ENCODE measurements at regions not wholly inside any gene's neighbourhood (a gene's known extent, or its start where the extent isn't known, plus 50 kb on each side); places are given as distances from the start of the nearest gene placed in this dataset.

GRCh38 chr3:10695595-10696285, 120.3 kb upstream of the SLC6A11 start:
- no peak overlapping the region for H3K4me3 Mint-ChIP-seq (ENCODE audit: unreplicated experiment)
- H3K4me1 Mint-ChIP-seq (ENCODE audit: low read depth, unreplicated experiment) = peaks cover 4% of the 10 kb centered on the region
- H3K9me3 Mint-ChIP-seq (ENCODE audit: unreplicated experiment) = peaks cover 4% of the 10 kb centered on the region
- H3K27ac ChIP-seq (ENCODE audit: low read depth, low read length) = no peak overlapping the region
- peaks cover 43% of the 10 kb centered on the region for H3K27me3 Mint-ChIP-seq (ENCODE audit: low read depth, unreplicated experiment)
- peak overlapping the region; percentile 73 for H3K27ac Mint-ChIP-seq (ENCODE audit: unreplicated experiment)
- TF ChIP-seq, protein P1, sequence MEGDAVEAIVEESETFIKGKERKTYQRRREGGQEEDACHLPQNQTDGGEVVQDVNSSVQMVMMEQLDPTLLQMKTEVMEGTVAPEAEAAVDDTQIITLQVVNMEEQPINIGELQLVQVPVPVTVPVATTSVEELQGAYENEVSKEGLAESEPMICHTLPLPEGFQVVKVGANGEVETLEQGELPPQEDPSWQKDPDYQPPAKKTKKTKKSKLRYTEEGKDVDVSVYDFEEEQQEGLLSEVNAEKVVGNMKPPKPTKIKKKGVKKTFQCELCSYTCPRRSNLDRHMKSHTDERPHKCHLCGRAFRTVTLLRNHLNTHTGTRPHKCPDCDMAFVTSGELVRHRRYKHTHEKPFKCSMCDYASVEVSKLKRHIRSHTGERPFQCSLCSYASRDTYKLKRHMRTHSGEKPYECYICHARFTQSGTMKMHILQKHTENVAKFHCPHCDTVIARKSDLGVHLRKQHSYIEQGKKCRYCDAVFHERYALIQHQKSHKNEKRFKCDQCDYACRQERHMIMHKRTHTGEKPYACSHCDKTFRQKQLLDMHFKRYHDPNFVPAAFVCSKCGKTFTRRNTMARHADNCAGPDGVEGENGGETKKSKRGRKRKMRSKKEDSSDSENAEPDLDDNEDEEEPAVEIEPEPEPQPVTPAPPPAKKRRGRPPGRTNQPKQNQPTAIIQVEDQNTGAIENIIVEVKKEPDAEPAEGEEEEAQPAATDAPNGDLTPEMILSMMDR (IDR thresholded peaks at IDR 0.05; ENCODE audit: insufficient read depth, low read depth, low read length) = no peak
- no peak for TF ChIP-seq EZH2 (IDR thresholded peaks at IDR 0.05; ENCODE audit: insufficient read depth, low read length)
- no peaks in the 10 kb centered on the region for H4K20me1 ChIP-seq (ENCODE audit: insufficient read depth, low read length)
- no peak overlapping the region for H3K4me3 ChIP-seq (ENCODE audit: insufficient read depth, low read depth, low read length)
- DNase-seq (ENCODE audit: low read depth) = no peak
- H3K4me2 ChIP-seq (ENCODE audit: low read length) = no peak overlapping the region
- no peak overlapping the region for H3K9ac ChIP-seq (ENCODE audit: low read length)
- no peaks in the 10 kb centered on the region for H3K79me2 ChIP-seq (ENCODE audit: insufficient read depth, low read length)
- no peak for FAIRE-seq
- peaks cover 18% of the 10 kb centered on the region for H3K27me3 ChIP-seq (ENCODE audit: insufficient read depth, low read length)
- H3K36me3 ChIP-seq (ENCODE audit: insufficient read depth, low read length) = no peaks in the 10 kb centered on the region
- H3K4me1 ChIP-seq (ENCODE audit: insufficient read depth, low read length) = no peaks in the 10 kb centered on the region
- H3K9me3 ChIP-seq (ENCODE audit: insufficient read depth, low read depth, low read length) = no peaks in the 10 kb centered on the region
- no peak overlapping the region for H2AFZ ChIP-seq (ENCODE audit: low read depth, low read length)
- H3K36me3 Mint-ChIP-seq (ENCODE audit: low read depth, unreplicated experiment) = no peaks in the 10 kb centered on the region

DNA sequence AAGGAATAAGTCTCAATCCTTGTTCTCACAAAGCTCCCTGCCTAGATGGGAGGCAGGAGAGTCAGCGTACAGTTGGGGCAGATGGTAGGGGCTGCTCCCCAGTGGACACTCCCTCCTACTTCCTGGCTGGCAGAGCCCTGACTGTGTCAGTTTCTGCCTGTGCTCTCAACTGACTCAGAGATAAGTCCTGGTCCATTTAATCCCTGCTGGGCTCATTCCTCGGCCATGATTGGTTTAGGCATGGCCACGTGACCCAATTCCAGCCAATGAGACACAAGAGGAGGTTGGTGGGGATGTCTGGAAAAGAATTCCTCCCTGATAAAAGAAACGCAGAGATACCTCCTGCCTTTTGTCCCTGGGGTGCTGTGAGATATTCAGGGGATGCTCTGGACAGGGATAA, 118.1 kb upstream of the SLC6A11 start:
- Histone ChIP-seq H3K4me1 (ENCODE audit: insufficient read depth, low read length) (no peaks in the 10 kb centered on the region), H2AFZ (ENCODE audit: low read depth, low read length) (no peak overlapping the region), H4K20me1 (ENCODE audit: insufficient read depth, low read length) (no peaks in the 10 kb centered on the region), H3K9ac (ENCODE audit: low read length) (no peak overlapping the region), H3K36me3 (ENCODE audit: insufficient read depth, low read length) (no peaks in the 10 kb centered on the region), H3K9me3 (ENCODE audit: insufficient read depth, low read depth, low read length) (no peaks in the 10 kb centered on the region), H3K27ac (ENCODE audit: low read depth, low read length) (no peak overlapping the region), H3K4me2 (ENCODE audit: low read length) (no peak overlapping the region), H3K4me3 (ENCODE audit: insufficient read depth, low read depth, low read length) (no peak overlapping the region), H3K27me3 (ENCODE audit: insufficient read depth, low read length) (peaks cover 11% of the 10 kb centered on the region), H3K79me2 (ENCODE audit: insufficient read depth, low read length) (no peaks in the 10 kb centered on the region)
- TF ChIP-seq, protein P1 (IDR thresholded peaks at IDR 0.05; ENCODE audit: insufficient read depth, low read depth, low read length) = no peak
- TF ChIP-seq EZH2 (IDR thresholded peaks at IDR 0.05; ENCODE audit: insufficient read depth, low read length) = no peak
- FAIRE-seq (no peak), DNase-seq (ENCODE audit: low read depth) (no peak)
- no peaks in the 10 kb centered on the region for H3K36me3 Mint-ChIP-seq (ENCODE audit: low read depth, unreplicated experiment)
- H3K27me3 Mint-ChIP-seq (ENCODE audit: low read depth, unreplicated experiment) = peaks cover 36% of the 10 kb centered on the region
- H3K4me1 Mint-ChIP-seq (ENCODE audit: low read depth, unreplicated experiment) = peaks cover 4% of the 10 kb centered on the region
- peaks cover 7% of the 10 kb centered on the region for H3K9me3 Mint-ChIP-seq (ENCODE audit: unreplicated experiment)
- no peak overlapping the region for H3K27ac Mint-ChIP-seq (ENCODE audit: unreplicated experiment)
- H3K4me3 Mint-ChIP-seq (ENCODE audit: unreplicated experiment) = no peak overlapping the region

DNA sequence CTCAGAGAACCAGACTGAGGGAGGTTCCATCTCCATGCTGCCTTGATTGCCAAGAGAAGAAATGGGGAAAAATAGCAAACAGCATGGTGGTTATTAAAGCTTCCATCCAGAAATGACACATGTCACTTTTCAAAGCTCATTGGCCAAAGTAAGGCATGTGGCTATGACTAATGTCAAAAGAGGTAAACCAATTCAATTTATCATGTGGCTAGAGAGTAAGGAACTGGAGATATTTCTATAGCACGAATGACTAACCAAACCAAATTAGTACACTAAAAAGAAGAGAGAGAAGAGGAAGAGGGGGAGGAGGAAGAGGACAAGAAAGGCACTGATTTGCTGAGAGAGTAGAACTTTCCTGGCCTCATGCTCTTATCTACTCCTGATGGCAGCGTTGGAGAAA, 115.2 kb upstream of the SLC6A11 start:
- Mint-ChIP-seq H3K27ac (ENCODE audit: unreplicated experiment) (no peak overlapping the region), H3K4me3 (ENCODE audit: unreplicated experiment) (no peak overlapping the region), H3K36me3 (ENCODE audit: low read depth, unreplicated experiment) (no peaks in the 10 kb centered on the region), H3K9me3 (ENCODE audit: unreplicated experiment) (peaks cover 10% of the 10 kb centered on the region), H3K4me1 (ENCODE audit: low read depth, unreplicated experiment) (peaks cover 19% of the 10 kb centered on the region), H3K27me3 (ENCODE audit: low read depth, unreplicated experiment) (peaks cover 43% of the 10 kb centered on the region)
- no peak overlapping the region for H3K9ac ChIP-seq (ENCODE audit: low read length)
- H3K4me1 ChIP-seq (ENCODE audit: insufficient read depth, low read length) = no peaks in the 10 kb centered on the region
- peaks cover 5% of the 10 kb centered on the region for H3K27me3 ChIP-seq (ENCODE audit: insufficient read depth, low read length)
- no peaks in the 10 kb centered on the region for H3K79me2 ChIP-seq (ENCODE audit: insufficient read depth, low read length)
- no peak overlapping the region for H3K4me3 ChIP-seq (ENCODE audit: insufficient read depth, low read depth, low read length)
- no peak overlapping the region for H3K27ac ChIP-seq (ENCODE audit: low read depth, low read length)
- FAIRE-seq = no peak
- no peaks in the 10 kb centered on the region for H4K20me1 ChIP-seq (ENCODE audit: insufficient read depth, low read length)
- no peaks in the 10 kb centered on the region for H3K9me3 ChIP-seq (ENCODE audit: insufficient read depth, low read depth, low read length)
- TF ChIP-seq, protein P1 (IDR thresholded peaks at IDR 0.05; ENCODE audit: insufficient read depth, low read depth, low read length) = no peak
- TF ChIP-seq EZH2 (IDR thresholded peaks at IDR 0.05; ENCODE audit: insufficient read depth, low read length) = no peak
- DNase-seq (ENCODE audit: low read depth) = no peak
- H3K36me3 ChIP-seq (ENCODE audit: insufficient read depth, low read length) = no peaks in the 10 kb centered on the region
- no peak overlapping the region for H2AFZ ChIP-seq (ENCODE audit: low read depth, low read length)
- no peak overlapping the region for H3K4me2 ChIP-seq (ENCODE audit: low read length)

Data from astrocyte (in vitro differentiated cells and primary cell).